Natural killer cell treated with Interleukin-12 subunit alpha and Interleukin-12 subunit beta and Interleukin-15 and Interleukin-18, amount 100 ng/mL, for 72 hours (primary cell): ENCODE measurements at regions not wholly inside any gene's neighbourhood (a gene's known extent, or its start where the extent isn't known, plus 50 kb on each side); places are given as distances from the start of the nearest gene placed in this dataset.

Source experiments
- ATAC-seq, 2 donors: fragments of 150-1000 bp; cut with Tn5 transposase in 1 of 2; sonication (Bioruptor Pico), chemical (Tn5 transposase) in 1 of 2; 2 replicates each; pipeline ENCODE4 v1.10.0; 2021
- DNase-seq: peaks from one replicate; pipeline ENCODE4 v3.0.0; 2022; ENCODE audit warnings: low spot score
- H3K27ac Mint-ChIP-seq, 2 donors: 1 replicate in 1 of 2; 2 replicates in 1 of 2; pipeline ENCODE4 v1.8.0; 2022; ENCODE audit warnings: mixed read lengths in 2 of 2, mild to moderate bottlenecking in 1 of 2, moderate library complexity in 1 of 2
- H3K27me3 Mint-ChIP-seq, 2 donors: 1 replicate in 1 of 2; 2 replicates in 1 of 2; pipeline ENCODE4 v1.8.0; 2022; ENCODE audit warnings: mixed read lengths in 2 of 2
- H3K36me3 Mint-ChIP-seq: one replicate; pipeline ENCODE4 v1.8.0; 2022; ENCODE audit warnings: mixed read lengths
- H3K4me1 Mint-ChIP-seq, 2 donors: 1 replicate in 1 of 2; 2 replicates in 1 of 2; pipeline ENCODE4 v1.8.0; 2022; ENCODE audit warnings: low read depth in 2 of 2, mixed read lengths in 2 of 2, mild to moderate bottlenecking in 1 of 2
- H3K4me3 Mint-ChIP-seq: one replicate; pipeline ENCODE4 v1.8.0; 2022; ENCODE audit warnings: mixed read lengths
- H3K9me3 Mint-ChIP-seq: 2 replicates; pipeline ENCODE4 v1.8.0; 2022; ENCODE audit warnings: mixed read lengths

DNA sequence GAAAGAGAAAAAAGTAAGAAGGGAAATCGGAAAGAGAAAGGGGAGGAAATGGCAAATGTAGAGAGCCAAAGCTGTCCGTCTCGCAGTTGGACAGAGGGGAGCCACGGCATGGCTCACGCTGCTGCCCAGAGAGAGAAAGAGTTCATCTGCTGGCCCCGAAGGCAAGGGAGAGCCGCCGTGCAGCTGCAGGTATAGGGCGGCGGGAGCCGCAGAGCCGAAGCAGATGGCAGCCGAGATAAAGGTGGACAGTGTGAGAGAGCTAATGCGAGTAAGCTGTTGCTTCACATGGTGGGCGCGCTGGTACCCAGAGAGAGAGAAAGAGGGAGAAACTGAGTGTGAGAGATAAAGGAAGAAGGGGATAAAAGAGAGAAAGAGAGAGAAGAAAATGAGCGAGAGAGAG lies 188.4 kb upstream of the PPP1R26 start:
- H3K4me1 Mint-ChIP-seq: peaks cover 0 to 3% of the 10 kb centered on the region in 2 donors
- H3K4me3 Mint-ChIP-seq: no peak overlapping the region
- no peaks in the 10 kb centered on the region for H3K36me3 Mint-ChIP-seq
- H3K9me3 Mint-ChIP-seq: no peaks in the 10 kb centered on the region
- H3K27ac Mint-ChIP-seq: no peak overlapping the region
- peaks cover 14 to 26% of the 10 kb centered on the region in 2 donors for H3K27me3 Mint-ChIP-seq
- no peak for DNase-seq
- no peak for ATAC-seq

DNA sequence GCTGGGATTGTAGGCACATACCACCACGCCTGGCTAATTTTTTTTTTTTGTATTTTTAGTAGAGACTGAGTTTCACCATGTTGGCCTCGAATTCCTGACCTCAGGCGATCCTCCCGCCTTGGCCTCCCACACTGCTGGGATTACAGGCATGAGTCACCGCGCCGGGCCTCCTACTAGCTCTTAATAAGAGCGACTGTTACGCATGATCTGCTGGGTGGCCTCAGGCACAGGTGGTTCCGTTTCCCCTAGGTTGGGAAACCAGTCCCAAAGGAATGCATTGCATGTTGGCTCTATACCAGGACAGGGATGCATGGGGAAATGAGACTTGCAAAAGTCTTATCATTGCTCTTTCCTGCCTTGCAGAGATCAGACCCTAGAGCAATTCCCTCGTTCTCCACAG lies 184.7 kb upstream of the PPP1R26 start:
- no peaks in the 10 kb centered on the region for H3K9me3 Mint-ChIP-seq
- no peak overlapping the region for H3K27ac Mint-ChIP-seq
- DNase-seq: no peak
- no peaks in the 10 kb centered on the region for H3K36me3 Mint-ChIP-seq
- H3K4me1 Mint-ChIP-seq: no peaks in the 10 kb centered on the region
- H3K4me3 Mint-ChIP-seq: no peak overlapping the region
- peaks cover 13 to 17% of the 10 kb centered on the region in 2 donors for H3K27me3 Mint-ChIP-seq
- ATAC-seq: no peak

DNA sequence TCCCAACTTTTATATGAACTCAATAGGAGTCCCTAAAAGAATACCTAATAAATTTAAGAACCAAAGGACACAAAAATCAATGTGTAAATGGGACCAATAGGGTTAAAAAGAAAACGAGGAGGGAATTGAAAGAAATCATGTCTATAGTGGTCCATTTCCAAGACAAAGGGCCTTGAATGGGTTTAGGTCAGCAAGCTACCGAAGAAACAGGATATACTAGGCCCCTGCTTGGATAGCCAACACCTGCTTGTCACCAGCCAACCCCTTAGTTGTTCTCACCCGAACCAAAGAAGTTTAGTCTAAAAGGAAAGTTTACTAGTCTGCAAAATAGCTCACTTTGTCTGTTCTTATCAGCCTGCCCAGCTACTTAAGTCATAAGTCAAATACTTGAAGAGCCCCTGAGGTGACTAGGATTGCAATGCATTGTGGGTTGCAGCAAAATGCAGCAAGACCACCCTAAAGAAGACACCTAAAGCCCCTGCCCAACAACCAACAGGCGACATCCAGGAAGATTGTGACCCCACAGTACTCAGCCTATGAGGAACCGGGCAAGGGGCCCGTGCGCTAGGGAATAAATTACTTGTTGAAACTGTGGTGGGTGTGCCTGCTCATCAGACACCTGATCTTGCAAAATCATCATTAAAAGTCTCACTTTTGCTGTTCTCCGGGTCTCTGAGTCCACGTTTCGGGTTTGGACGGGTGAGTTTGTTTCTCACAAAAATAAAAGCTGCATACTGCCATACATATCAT lies 183.9 kb upstream of the PPP1R26 start:
- no peak for DNase-seq
- H3K9me3 Mint-ChIP-seq: no peaks in the 10 kb centered on the region
- H3K27me3 Mint-ChIP-seq: peaks cover 8 to 10% of the 10 kb centered on the region in 2 donors
- H3K36me3 Mint-ChIP-seq: no peaks in the 10 kb centered on the region
- no peak overlapping the region for H3K27ac Mint-ChIP-seq
- H3K4me1 Mint-ChIP-seq: no peaks in the 10 kb centered on the region
- no peak for ATAC-seq
- no peak overlapping the region for H3K4me3 Mint-ChIP-seq

DNA sequence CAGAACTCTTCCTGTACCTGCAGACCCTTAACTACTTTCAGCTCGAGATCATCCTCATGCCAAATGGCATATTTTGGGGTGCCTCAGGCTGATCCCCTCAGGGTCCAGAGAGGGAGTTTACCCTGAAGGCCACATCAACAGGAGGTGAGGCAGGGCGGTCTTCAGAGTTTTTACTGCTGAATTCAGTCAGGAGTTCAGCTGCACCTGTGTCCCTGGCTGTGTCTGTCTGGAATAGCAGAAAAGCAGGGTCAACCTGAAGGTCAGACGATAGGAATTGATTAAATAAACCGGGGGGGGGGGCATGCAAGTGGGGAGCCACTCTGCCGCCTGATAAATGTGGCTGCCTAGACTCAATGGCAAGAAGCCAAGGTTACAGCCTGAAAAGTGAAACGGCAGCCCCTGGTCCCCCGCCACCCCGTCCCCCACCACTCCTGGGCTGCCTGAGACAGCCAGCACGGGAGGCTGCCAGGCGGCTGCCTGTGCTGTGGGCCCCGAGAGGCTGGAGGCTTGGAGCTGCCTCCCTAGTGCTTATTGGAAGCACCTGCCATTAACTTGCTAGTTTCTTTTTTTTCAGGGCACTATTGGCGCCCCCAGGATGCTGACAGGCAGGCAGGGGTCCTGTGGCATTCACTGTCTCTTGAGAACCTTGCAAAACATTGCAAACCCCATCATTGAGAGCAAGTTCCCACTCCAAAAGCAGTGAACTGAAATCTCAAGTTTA lies 182.7 kb upstream of the PPP1R26 start:
- ATAC-seq: no peak
- H3K27me3 Mint-ChIP-seq: no peaks in the 10 kb centered on the region
- H3K4me3 Mint-ChIP-seq: no peak overlapping the region
- H3K27ac Mint-ChIP-seq: no peak overlapping the region
- DNase-seq: no peak
- H3K4me1 Mint-ChIP-seq: no peaks in the 10 kb centered on the region
- no peaks in the 10 kb centered on the region for H3K9me3 Mint-ChIP-seq
- H3K36me3 Mint-ChIP-seq: no peaks in the 10 kb centered on the region

DNA sequence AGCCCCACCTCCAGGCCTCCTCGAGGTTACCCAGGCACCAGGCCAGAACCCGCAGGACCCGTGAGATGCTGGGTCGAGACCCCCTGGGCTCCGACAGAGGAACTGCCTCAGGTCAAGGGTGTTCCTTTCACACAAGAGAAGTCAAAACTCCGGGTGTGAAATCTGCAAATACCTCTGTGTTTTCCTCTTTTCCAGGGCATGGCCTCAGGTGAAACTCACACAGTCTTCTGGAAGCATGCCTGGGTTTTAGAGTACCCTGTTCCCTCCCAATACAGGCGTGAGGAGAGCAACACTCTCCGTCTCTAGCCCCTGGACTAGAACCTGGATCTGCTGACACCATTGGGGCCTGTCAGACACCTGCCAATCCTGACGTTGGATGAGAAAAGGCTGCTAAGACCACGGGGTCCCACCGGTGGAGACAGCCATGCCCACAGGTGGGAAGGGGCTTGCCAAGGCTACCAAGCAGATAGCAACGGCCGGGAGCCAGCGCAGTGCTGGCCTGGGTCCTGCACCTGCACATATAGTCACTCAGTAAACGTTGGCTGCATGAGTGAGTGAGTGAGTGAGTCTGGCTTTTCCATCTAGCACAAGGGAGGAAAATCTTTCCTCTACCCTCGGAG lies 182.0 kb upstream of the PPP1R26 start:
- DNase-seq (no peak), ATAC-seq (peak in 1 of 2 donors; percentile 12)
- no peaks in the 10 kb centered on the region for H3K36me3 Mint-ChIP-seq
- H3K9me3 Mint-ChIP-seq: no peaks in the 10 kb centered on the region
- H3K27me3 Mint-ChIP-seq: no peaks in the 10 kb centered on the region
- H3K4me3 Mint-ChIP-seq: no peak overlapping the region
- no peaks in the 10 kb centered on the region for H3K4me1 Mint-ChIP-seq
- no peak overlapping the region for H3K27ac Mint-ChIP-seq

DNA sequence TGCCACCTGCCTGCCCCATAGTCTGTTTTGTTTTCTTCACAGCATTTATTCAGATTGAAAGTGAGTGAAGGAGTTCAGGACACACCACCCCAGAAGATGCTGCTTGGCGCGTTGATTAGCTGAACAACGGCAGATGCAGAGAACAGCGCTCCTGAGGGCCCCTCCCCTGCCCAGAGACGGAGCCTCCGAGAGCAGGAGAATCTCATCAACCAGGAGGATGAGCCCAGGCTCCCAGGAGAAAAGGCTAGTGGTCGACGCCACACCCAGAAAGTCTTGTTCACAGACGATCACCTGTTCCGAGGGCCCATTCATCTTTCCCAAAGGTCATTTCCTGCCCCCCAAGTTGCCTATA lies 180.4 kb upstream of the PPP1R26 start:
- Mint-ChIP-seq H3K4me3 (no peak overlapping the region), H3K4me1 (peaks cover 0 to 5% of the 10 kb centered on the region in 2 donors), H3K27ac (no peak overlapping the region), H3K9me3 (peaks cover 6% of the 10 kb centered on the region), H3K36me3 (no peaks in the 10 kb centered on the region), H3K27me3 (peaks cover 8% of the 10 kb centered on the region in 2 donors)
- DNase-seq (no peak), ATAC-seq (no peak)

DNA sequence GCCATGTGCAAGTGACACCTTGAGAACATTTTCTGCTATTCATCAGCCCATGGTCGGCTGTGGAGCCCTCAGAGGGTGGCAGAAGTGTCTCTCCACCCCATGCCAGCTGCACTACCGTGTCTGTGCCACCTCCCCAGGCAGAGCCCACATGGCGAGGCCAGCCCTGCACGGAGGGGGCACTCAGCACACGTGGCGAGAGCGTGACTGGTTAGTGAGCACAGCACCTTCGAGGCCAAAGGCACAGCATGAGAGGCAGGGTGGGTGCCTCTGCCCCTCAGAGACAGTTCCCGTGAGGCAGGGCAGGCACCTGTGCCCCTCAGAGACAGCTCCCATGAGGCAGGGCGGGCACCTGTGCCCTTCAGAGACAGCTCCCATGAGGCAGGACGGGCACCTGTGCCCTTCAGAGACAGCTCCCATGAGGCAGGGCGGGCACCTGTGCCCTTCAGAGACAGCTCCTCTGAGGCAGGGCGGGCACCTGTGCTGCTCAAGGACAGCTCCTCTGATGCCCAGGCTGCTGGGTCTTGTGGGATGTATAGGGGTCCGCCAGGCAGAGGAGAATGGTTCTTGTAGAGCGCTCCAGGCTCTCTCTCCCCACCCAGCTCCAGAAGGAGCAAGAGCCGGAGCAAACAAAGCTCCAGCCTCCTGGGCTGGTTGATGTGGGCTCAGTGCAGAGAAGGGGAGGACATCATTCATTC lies 179.8 kb upstream of the PPP1R26 start:
- no peaks in the 10 kb centered on the region for H3K36me3 Mint-ChIP-seq
- no peak for ATAC-seq
- no peak for DNase-seq

DNA sequence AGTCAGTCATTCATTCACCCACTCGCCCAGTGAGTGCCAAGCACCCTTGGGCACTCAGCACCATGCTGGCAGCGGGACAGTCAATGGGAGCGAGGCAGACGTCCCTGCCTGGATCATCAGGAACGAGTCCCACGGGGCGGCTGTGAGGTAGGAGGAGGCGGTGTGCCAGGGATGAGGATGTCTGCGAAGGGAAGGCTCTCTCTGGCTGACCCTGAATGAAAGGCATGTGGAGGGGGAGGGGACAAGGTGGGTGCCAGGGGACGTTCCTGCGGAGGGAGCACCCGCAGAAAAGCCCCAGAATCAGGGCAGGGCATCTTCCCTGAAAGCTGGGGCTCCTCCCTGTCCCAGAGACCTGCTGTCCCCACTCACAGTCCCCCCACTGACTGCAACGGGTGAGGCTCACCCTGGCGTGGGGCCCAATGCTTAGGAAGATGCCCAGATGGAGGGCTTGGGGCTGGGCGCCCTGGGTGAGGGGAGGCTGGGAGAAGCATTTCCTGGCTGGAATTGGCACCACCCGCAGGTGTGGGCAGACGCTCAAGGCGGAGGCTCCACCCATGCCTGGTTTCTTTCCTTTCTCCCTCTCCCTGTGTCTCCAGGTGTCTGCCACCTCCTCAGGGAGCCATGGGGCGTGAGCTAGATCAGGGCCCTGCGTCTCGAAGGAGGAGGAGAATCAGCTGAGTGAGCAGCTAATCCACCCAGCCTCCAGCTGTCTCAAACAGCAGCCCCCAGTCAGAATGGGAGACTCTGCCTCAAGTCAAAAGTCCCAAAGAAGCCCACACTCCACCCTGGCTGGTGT lies 179.0 kb upstream of the PPP1R26 start:
- H3K9me3 Mint-ChIP-seq: peaks cover 6% of the 10 kb centered on the region
- no peak overlapping the region for H3K4me3 Mint-ChIP-seq
- H3K4me1 Mint-ChIP-seq: peaks cover 0 to 5% of the 10 kb centered on the region in 2 donors
- H3K27me3 Mint-ChIP-seq: peaks cover 9 to 10% of the 10 kb centered on the region in 2 donors
- DNase-seq: no peak
- ATAC-seq: no peak
- no peak overlapping the region for H3K27ac Mint-ChIP-seq
- H3K36me3 Mint-ChIP-seq: no peaks in the 10 kb centered on the region

More for the DNA sequence above, 179.8 kb upstream of the PPP1R26 start:
- peaks cover 0 to 5% of the 10 kb centered on the region in 2 donors for H3K4me1 Mint-ChIP-seq
- peaks cover 6% of the 10 kb centered on the region for H3K9me3 Mint-ChIP-seq
- no peak overlapping the region for H3K27ac Mint-ChIP-seq
- H3K4me3 Mint-ChIP-seq: no peak overlapping the region
- H3K27me3 Mint-ChIP-seq: peaks cover 9 to 10% of the 10 kb centered on the region in 2 donors

DNA sequence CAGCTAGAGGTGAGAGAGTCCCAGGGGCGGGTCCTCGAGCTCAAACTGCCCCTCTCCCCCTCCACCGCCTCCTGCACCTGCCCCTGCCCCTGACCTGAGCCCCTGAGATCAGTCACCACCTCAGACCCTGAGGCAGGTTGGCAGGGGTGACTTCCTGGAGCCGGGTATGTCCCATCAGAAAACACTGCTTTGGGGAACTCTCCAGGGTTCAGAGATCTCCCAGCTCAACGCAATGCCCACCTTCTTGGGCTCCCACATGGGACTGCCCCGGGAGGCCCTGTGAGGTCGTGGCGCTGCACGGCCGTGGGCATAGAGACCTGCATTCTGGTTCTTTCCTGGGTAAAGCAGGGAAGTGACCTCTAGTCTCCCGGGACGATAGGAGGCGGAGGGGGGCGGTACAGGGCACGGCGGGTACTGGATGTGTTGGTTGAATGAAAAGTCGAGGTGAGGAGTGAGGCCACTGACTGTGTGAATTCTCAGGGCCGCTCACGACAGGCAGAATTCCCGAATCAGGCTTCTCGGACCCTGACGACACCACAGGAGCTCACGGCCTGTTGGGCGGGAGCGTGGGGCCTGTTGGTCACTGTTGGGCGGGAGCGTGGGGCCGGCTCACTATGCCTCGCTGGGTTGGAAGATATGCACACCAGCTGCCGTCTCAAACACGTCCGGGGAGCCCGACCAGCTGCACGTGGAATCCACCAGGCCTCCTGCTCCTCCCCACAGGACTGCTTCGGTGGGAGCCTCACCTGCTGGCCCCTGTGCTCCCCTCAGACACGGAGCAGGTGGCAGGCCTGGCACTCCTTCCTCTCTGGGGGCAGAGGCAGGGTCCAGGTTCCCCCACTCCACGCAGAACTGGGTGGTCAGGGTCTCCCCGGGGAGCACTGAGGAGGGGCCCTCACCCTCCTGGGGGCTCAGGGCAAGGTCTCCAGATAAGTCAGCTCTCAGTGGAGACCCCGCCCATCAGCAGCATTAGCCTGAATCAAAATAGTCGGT lies 178.0 kb upstream of the PPP1R26 start:
- H3K9me3 Mint-ChIP-seq: peaks cover 6% of the 10 kb centered on the region
- no peak for ATAC-seq
- peaks cover 9 to 16% of the 10 kb centered on the region in 2 donors for H3K27me3 Mint-ChIP-seq
- peaks cover 0 to 5% of the 10 kb centered on the region in 2 donors for H3K4me1 Mint-ChIP-seq
- H3K36me3 Mint-ChIP-seq: no peaks in the 10 kb centered on the region
- H3K4me3 Mint-ChIP-seq: no peak overlapping the region
- no peak for DNase-seq
- H3K27ac Mint-ChIP-seq: no peak overlapping the region

DNA sequence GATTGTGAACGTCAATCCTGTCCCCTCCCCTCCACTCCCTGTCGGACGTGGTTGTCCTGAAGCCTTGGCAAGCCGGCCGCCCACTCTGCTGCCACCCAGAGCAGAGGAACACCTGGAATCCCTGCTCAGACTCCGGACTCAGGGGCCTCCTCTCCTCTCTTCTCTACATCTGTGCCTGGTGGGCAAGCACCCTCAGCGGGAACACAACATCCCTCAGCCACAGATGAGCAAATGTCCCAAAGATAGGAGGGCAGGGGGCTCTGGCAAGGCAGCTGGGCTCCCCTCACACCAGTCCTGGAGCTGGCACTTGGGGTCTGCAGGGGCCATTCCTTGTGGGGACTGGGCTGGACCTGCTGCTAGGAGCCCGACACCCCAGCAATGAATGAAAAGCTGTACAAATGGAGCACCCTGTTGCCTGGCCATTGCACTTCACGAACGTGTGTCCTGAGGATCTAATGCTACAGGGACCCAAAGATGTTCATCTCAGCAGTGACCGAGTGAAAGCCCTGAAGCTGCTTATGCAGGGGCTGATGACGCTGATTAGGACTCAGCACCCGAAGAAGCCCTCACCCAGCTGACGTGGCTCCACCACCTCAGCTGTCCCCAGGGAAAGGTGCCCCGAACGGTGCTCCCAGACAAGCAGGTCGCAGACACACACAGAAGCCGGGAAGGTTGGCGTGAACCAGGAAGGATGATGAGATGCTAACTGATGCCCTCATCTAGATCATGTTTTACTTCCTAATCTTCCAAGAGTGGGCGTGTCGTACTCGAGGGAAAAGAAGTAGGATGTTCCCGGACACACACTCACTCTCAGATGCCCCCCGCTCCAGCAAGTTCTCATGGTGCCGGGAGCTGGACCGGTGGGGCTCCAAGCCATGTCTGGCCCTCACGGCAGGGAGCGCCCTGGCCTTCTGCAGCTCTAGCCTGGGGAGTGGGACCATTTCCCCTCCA lies 177.0 kb upstream of the PPP1R26 start:
- Mint-ChIP-seq H3K4me3 (no peak overlapping the region), H3K27me3 (peaks cover 13 to 26% of the 10 kb centered on the region in 2 donors), H3K4me1 (peaks cover 0 to 5% of the 10 kb centered on the region in 2 donors), H3K36me3 (no peaks in the 10 kb centered on the region), H3K9me3 (peaks cover 6% of the 10 kb centered on the region), H3K27ac (no peak overlapping the region)
- ATAC-seq: no peak
- DNase-seq: no peak

DNA sequence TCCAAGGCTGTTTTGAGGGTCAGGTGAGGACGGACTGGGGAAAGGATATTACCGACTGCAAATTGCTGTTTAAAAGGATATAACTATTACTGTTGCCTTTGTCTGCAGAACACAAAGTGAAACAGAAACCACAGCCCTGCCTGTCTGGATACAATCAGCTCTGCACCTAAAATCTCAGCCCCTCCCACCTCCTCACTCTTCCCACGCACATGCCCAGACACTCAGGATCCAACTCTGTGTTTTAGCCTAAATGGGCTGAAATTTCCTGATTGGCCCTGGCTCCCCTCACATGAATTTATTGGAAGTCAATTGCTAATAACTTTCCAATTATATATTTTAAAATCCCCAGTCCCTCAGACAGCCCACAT lies 176.3 kb upstream of the PPP1R26 start:
- Mint-ChIP-seq H3K36me3 (no peaks in the 10 kb centered on the region), H3K27ac (no peak overlapping the region), H3K4me1 (peaks cover 0 to 5% of the 10 kb centered on the region in 2 donors), H3K27me3 (peaks cover 13 to 26% of the 10 kb centered on the region in 2 donors), H3K9me3 (peaks cover 6% of the 10 kb centered on the region), H3K4me3 (peak overlapping the region; percentile 32)
- ATAC-seq (no peak), DNase-seq (no peak)
